BE2C (cell line): ENCODE measurements at regions not wholly inside any gene's neighbourhood (a gene's known extent, or its start where the extent isn't known, plus 50 kb on each side); places are given as distances from the start of the nearest gene placed in this dataset.

Experiments
- DNase-seq: peaks from one replicate; pipeline ENCODE4 v3.0.0-alpha.2; 2020
- H3K27me3 ChIP-seq: fragments of 250-450 bp; sonication (Bioruptor Pico); 2 replicates; pipeline ENCODE4 v1.5.1; 2020; ENCODE audit warnings: mild to moderate bottlenecking
- H3K36me3 ChIP-seq: fragments of 250-450 bp; sonication (Bioruptor Pico); 2 replicates; pipeline ENCODE4 v1.5.1; 2020; ENCODE audit warnings: mild to moderate bottlenecking
- H3K4me1 ChIP-seq: fragments of 250-450 bp; sonication (Bioruptor Pico); 2 replicates; pipeline ENCODE4 v1.5.1; 2020
- H3K4me3 ChIP-seq: 2 replicates; pipeline ENCODE4 v1.5.1; 2011; ENCODE audit warnings: low read depth, low read length
- H3K9me3 ChIP-seq: fragments of 250-450 bp; sonication (Bioruptor Pico); 2 replicates; pipeline ENCODE4 v1.5.1; 2020
- CTCF ChIP-seq: IDR thresholded peaks from 2 replicates; pipeline ENCODE4 v1.5.1; 2012; ENCODE audit warnings: mild to moderate bottlenecking, low read depth, low read length

GRCh38 chr4:110296892-110297291, 98.5 kb upstream of the ELOVL6 start:
- no peaks in the 10 kb centered on the region for H3K36me3 ChIP-seq
- DNase-seq: no peak
- no peaks in the 10 kb centered on the region for H3K27me3 ChIP-seq
- no peaks in the 10 kb centered on the region for H3K9me3 ChIP-seq
- TF ChIP-seq CTCF: no peak
- H3K4me3 ChIP-seq: no peak overlapping the region
- H3K4me1 ChIP-seq: no peaks in the 10 kb centered on the region

DNA sequence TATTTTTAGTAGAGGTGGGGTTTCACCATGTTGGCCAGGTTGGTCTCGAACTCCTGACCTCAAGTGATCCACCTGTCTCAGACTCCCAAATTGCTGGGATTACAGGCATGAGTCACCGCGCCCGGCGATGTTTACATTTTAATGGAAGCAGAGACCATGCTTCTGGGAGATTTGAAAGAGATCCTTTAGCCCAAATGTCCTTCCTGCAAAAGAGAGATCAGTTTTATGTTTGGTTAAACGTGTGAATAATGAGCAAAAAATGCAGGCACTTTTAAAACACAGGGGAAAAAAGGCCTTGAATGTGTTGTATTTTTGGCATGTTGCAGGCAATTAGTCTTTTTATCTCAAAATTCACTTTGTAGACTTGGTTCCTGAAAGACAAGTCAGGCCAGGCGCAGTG, 95.8 kb upstream of the ELOVL6 start:
- no peaks in the 10 kb centered on the region for H3K36me3 ChIP-seq
- no peak overlapping the region for H3K4me3 ChIP-seq
- no peaks in the 10 kb centered on the region for H3K9me3 ChIP-seq
- no peak for DNase-seq
- H3K27me3 ChIP-seq: no peaks in the 10 kb centered on the region
- TF ChIP-seq CTCF: no peak
- H3K4me1 ChIP-seq: no peaks in the 10 kb centered on the region

GRCh38 chr4:110292994-110293744, 94.8 kb upstream of the ELOVL6 start:
- Histone ChIP-seq H3K4me3 (no peak overlapping the region), H3K4me1 (no peaks in the 10 kb centered on the region), H3K27me3 (no peaks in the 10 kb centered on the region), H3K36me3 (no peaks in the 10 kb centered on the region), H3K9me3 (no peaks in the 10 kb centered on the region)
- DNase-seq: no peak
- TF ChIP-seq CTCF: no peak

- no peaks in the 10 kb centered on the region for H3K9me3 ChIP-seq
- no peaks in the 10 kb centered on the region for H3K4me1 ChIP-seq
- H3K27me3 ChIP-seq: no peaks in the 10 kb centered on the region
- H3K36me3 ChIP-seq: no peaks in the 10 kb centered on the region
- no peak overlapping the region for H3K4me3 ChIP-seq
- DNase-seq: no peak
- no peak for TF ChIP-seq CTCF
Measured at GRCh38 chr4:110290511-110290910, 92.1 kb upstream of the ELOVL6 start.

- DNase-seq: no peak
- no peak for TF ChIP-seq CTCF
Measured at GRCh38 chr4:110289601-110290100, 91.2 kb upstream of the ELOVL6 start.

GRCh38 chr4:110287130-110287529, 88.7 kb upstream of the ELOVL6 start:
- no peak for TF ChIP-seq CTCF
- DNase-seq: no peak
- Histone ChIP-seq H3K36me3 (no peaks in the 10 kb centered on the region), H3K4me3 (no peak overlapping the region), H3K27me3 (no peaks in the 10 kb centered on the region), H3K4me1 (no peaks in the 10 kb centered on the region), H3K9me3 (no peaks in the 10 kb centered on the region)

More at GRCh38 chr4:110289601-110290100, 91.2 kb upstream of the ELOVL6 start:
- Histone ChIP-seq H3K4me1 (no peaks in the 10 kb centered on the region), H3K27me3 (no peaks in the 10 kb centered on the region), H3K36me3 (no peaks in the 10 kb centered on the region), H3K9me3 (no peaks in the 10 kb centered on the region), H3K4me3 (no peak overlapping the region)
